Sciatic nerve (tissue), 2 donors: ENCODE measurements at regions not wholly inside any gene's neighbourhood (a gene's known extent, or its start where the extent isn't known, plus 50 kb on each side); places are given as distances from the start of the nearest gene placed in this dataset.

Experiments
- ATAC-seq: fragments of 200-7000 bp; cut with Tn5 transposase; one replicate; pipeline ENCODE4 v1.9.1; 2020; ENCODE audit warnings: mild to moderate bottlenecking, moderate library complexity
- DNase-seq: peaks from one replicate; pipeline ENCODE4 v3.0.0-alpha.2; 2020; ENCODE audit warnings: low spot score
- intact Hi-C: fragments of 100-400 bp; cut with DNase I; formaldehyde crosslinking; loops from one replicate; pipeline ENCODE4 v1.14.2; 2022
- donor health status: DM: no; HTN: no; CAD: no.
- donor health status: DM: no; HTN: no; CAD: no.

- no peak for ATAC-seq
- intact Hi-C loops: no loop called here
- no peak for DNase-seq
Observed at GRCh38 chr11:101668236-101668635, 84.4 kb upstream of the TRPC6 start.

GRCh38 chr11:101666916-101667315, 83.1 kb upstream of the TRPC6 start:
- intact Hi-C loops: no loop called here
- no peak for DNase-seq
- no peak for ATAC-seq

- DNase-seq (no peak), ATAC-seq (no peak)
- intact Hi-C loops: no loop called here
Observed at GRCh38 chr11:101661559-101661958, 77.8 kb upstream of the TRPC6 start.
